Suprapubic skin (tissue), 3 donors: ENCODE measurements at regions not wholly inside any gene's neighbourhood (a gene's known extent, or its start where the extent isn't known, plus 50 kb on each side); places are given as distances from the start of the nearest gene placed in this dataset.

Source experiments
- CTCF ChIP-seq, 2 donors: fragments of 200-600 bp in 1 of 2; fragments of 450-650 bp in 1 of 2; sonication (generic) in 1 of 2; IDR thresholded peaks; one replicate each; pipeline ENCODE4 v1.5.1; 2016 to 2019; ENCODE audit warnings: antibody characterized with exemption in 2 of 2, mild to moderate bottlenecking in 1 of 2, moderate library complexity in 1 of 2
- POLR2A ChIP-seq, 2 donors: fragments of 450-650 bp; IDR thresholded peaks; one replicate each; pipeline ENCODE4 v1.6.1; 2017; ENCODE audit warnings: antibody characterized with exemption in 2 of 2, mild to moderate bottlenecking in 2 of 2, moderate library complexity in 2 of 2

- TF ChIP-seq CTCF (IDR thresholded peaks at IDR 0.05) = no peak
- TF ChIP-seq POLR2A (IDR thresholded peaks at IDR 0.05) = no peak
Measured at GRCh38 chr5:93922551-93922950, 181.2 kb upstream of the POU5F2 start.
